ENCODE measurements at regions not wholly inside any gene's neighbourhood (a gene's known extent, or its start where the extent isn't known, plus 50 kb on each side); places are given as distances from the start of the nearest gene placed in this dataset.
"Not testable (repeated sequence)": the region's sequence is repeated elsewhere in the genome, so short reads cannot be mapped to it uniquely, and the experiment has no call there.

- no peak for TF ChIP-seq MXI1 (IDR thresholded peaks at IDR 0.05; ENCODE audit: low read depth, low read length)
- TF ChIP-seq GATA2 (CRISPR knock-in tag; IDR thresholded peaks at IDR 0.05): no peak
- no peak for TF ChIP-seq GABPA (IDR thresholded peaks at IDR 0.05; ENCODE audit: low read depth)
- TF ChIP-seq SMC3 (IDR thresholded peaks at IDR 0.05; ENCODE audit: low read depth, low read length): no peak
- no peak for TF ChIP-seq NFIC (IDR thresholded peaks at IDR 0.05; ENCODE audit: borderline replicate concordance)
- no peak for TF ChIP-seq CHD2 (IDR thresholded peaks at IDR 0.05; ENCODE audit: low read length, partially characterized antibody)
- TF ChIP-seq FOXJ3 (CRISPR knock-in tag; IDR thresholded peaks at IDR 0.05): no peak
- TF ChIP-seq USF1 (IDR thresholded peaks at IDR 0.05; ENCODE audit: borderline replicate concordance, low read depth): no peak
- no peak for TF ChIP-seq FOSL2 (IDR thresholded peaks at IDR 0.05; ENCODE audit: borderline replicate concordance, low read depth)
These were observed 231.4 kb downstream of the CWH43 start (continued) for GRCh38 chr4:49217492-49217891.

DNA sequence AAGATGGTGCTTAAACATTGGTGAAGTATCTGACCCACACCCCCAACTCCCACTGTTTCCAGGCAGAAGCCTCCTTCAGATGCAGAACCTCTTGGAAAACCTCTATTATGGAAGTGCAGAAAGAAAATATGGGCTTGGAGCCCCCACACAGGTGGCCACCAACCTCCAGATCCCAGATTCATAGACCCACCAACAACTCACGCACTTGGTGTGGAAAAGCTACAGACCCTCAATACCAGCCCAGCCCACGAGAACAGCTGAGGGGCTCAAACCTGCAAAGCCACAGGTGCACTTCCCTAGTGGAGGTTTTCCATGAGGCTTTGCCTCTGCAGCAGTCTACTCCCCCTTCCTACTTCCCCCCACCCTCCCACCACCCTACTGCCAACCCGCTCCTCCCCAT, 232.0 kb downstream of the CWH43 start:
- H3F3A ChIP-seq (replicated peaks; ENCODE audit: insufficient read depth); H3K4me2 ChIP-seq; CTCF ChIA-PET; POLR2A ChIA-PET; H3K9me2 ChIP-seq; H3K36me3 ChIP-seq (replicated peaks in 1 of 2; ENCODE audit: control insufficient read depth in 1 of 2, insufficient read depth in 2 of 2, low read length in 1 of 2); H3K27me3 ChIP-seq (ENCODE audit: insufficient read depth); H2AFZ ChIP-seq (ENCODE audit: low read depth); H3K27ac ChIP-seq (ENCODE audit: low read depth in 2 of 2, low read length in 1 of 2); H3K79me2 ChIP-seq (ENCODE audit: insufficient read depth); DNase-seq; H3K4me1 ChIP-seq (ENCODE audit: control insufficient read depth in 1 of 2, insufficient read depth in 2 of 2, low read depth in 1 of 2, low read length in 1 of 2); H3K9me3 ChIP-seq; H3K4me3 ChIP-seq (ENCODE audit: low read depth in 2 of 2, low read length in 1 of 2); H4K20me1 ChIP-seq (ENCODE audit: insufficient read depth); H3K9ac ChIP-seq: not testable (repeated sequence)
- WGBS (ENCODE audit: low lambda C conversion rate): 17% methylated on average over 3 of the region's 3 CpGs

DNA sequence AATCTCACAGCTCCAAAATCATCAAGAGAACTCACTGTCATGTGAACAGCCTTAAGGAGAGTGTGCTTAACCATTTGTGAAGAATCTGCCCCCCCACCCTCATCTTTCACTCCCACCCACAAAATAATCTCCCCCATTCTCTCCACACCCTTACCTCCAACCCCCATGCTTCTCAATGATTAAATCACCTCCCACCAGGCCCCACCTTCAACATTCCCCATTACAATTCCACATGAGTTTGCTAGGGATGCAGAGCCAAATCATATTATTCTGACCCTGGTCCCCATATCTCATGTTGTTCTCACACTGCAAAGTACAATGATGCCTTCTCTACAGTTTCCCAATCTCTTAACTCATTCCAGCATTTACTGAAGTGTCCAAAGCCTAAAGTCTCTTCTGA, 232.9 kb downstream of the CWH43 start:
- H3K4me1 ChIP-seq (ENCODE audit: control insufficient read depth in 1 of 2, insufficient read depth in 2 of 2, low read depth in 1 of 2, low read length in 1 of 2); H3F3A ChIP-seq (replicated peaks; ENCODE audit: insufficient read depth); H3K9me2 ChIP-seq; DNase-seq; CTCF ChIA-PET; H3K4me3 ChIP-seq (ENCODE audit: low read depth in 2 of 2, low read length in 1 of 2); H3K27me3 ChIP-seq (ENCODE audit: insufficient read depth); H3K9me3 ChIP-seq; H3K4me2 ChIP-seq; POLR2A ChIA-PET; H2AFZ ChIP-seq (ENCODE audit: low read depth); H4K20me1 ChIP-seq (ENCODE audit: insufficient read depth); H3K36me3 ChIP-seq (replicated peaks in 1 of 2; ENCODE audit: control insufficient read depth in 1 of 2, insufficient read depth in 2 of 2, low read length in 1 of 2); H3K9ac ChIP-seq; H3K27ac ChIP-seq (ENCODE audit: low read depth in 2 of 2, low read length in 1 of 2); H3K79me2 ChIP-seq (ENCODE audit: insufficient read depth): not testable (repeated sequence)

DNA sequence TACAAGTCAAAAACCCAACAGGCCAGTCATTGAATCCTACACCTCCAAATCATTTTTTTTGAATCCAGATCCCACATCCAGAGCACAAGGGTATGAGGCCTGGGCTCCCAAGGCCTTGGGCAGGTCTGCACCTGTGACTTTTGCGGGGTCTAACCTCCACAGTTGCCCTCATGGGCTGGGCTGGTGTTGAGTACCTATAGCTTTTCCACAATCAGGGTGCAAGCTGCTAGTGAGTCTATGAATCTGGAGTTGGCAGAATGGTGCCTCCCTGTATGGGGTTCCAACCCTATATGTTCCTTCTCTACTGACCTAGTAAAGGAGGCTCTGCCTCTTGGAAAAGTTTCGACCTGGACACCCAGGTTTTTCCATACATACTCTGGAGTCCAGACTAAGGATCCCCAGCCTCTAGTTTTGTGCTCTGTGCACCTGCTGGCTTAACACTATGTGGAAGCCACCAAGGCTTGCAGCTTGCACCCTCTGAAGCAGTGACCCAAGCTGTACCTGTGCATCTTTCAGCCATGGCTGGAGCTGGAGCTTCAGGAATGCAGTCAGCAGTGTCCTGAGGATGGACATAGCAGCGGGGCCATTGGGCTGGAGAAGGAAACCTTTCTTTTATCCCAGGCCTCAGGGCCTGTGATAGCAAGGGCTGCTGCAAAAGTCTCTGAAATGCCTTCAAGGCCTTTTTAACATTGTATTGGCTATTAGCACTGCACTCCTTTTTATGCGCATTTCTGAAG, 233.6 kb downstream of the CWH43 start:
- H3K9ac ChIP-seq; H3K9me2 ChIP-seq; H3K79me2 ChIP-seq (ENCODE audit: insufficient read depth); H3K4me2 ChIP-seq; POLR2A ChIA-PET; H3K4me3 ChIP-seq (ENCODE audit: low read depth in 2 of 2, low read length in 1 of 2); CTCF ChIA-PET; H3F3A ChIP-seq (replicated peaks; ENCODE audit: insufficient read depth); H3K9me3 ChIP-seq; H3K36me3 ChIP-seq (replicated peaks in 1 of 2; ENCODE audit: control insufficient read depth in 1 of 2, insufficient read depth in 2 of 2, low read length in 1 of 2); H3K4me1 ChIP-seq (ENCODE audit: control insufficient read depth in 1 of 2, insufficient read depth in 2 of 2, low read depth in 1 of 2, low read length in 1 of 2); DNase-seq; H4K20me1 ChIP-seq (ENCODE audit: insufficient read depth); H3K27ac ChIP-seq (ENCODE audit: low read depth in 2 of 2, low read length in 1 of 2); H2AFZ ChIP-seq (ENCODE audit: low read depth); H3K27me3 ChIP-seq (ENCODE audit: insufficient read depth): not testable (repeated sequence)
- WGBS (ENCODE audit: low lambda C conversion rate): 2% methylated on average over 4 of the region's 4 CpGs

Data from SK-N-SH (cell line).